ENCODE measurements at regions not wholly inside any gene's neighbourhood (a gene's known extent, or its start where the extent isn't known, plus 50 kb on each side); places are given as distances from the start of the nearest gene placed in this dataset.

GRCh38 chr13:87498681-87499080, 172.5 kb upstream of the SLITRK5 start:
- TF ChIP-seq TEAD4 (IDR thresholded peaks at IDR 0.05), result no peak
- TF ChIP-seq REST (IDR thresholded peaks at IDR 0.05; ENCODE audit: low read depth), result peak; percentile 94

DNA sequence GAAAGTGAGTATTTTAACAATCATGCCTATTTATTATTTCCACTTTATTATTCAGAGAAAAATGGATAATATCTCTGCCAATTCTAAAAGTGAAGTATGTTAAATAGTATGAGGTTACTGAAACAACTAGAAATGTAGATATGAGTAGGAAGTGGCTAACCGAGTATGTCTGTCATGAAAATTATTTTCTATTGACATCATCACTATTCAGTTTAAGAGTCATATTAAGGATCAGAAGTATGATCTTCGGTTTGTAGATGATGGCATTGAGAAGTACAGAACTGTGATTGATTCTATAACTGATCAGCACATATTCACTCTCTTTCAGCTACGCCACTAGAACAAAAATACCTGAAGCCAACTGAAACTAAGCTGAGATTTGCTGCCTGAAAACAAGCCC, 146.4 kb upstream of the SLITRK5 start:
- TF ChIP-seq FOXM1 (IDR thresholded peaks at IDR 0.05; ENCODE audit: borderline replicate concordance, low read depth) (no peak), TCF12 (IDR thresholded peaks at IDR 0.05; ENCODE audit: low read depth) (no peak), TEAD4 (IDR thresholded peaks at IDR 0.05) (no peak), USF1 (IDR thresholded peaks at IDR 0.05) (no peak), NFIC (IDR thresholded peaks at IDR 0.05) (no peak), EGR1 (IDR thresholded peaks at IDR 0.05) (no peak), EP300 (IDR thresholded peaks at IDR 0.05; ENCODE audit: borderline replicate concordance) (no peak), CEBPB (IDR thresholded peaks at IDR 0.05) (no peak), RAD21 (IDR thresholded peaks at IDR 0.05; ENCODE audit: low read depth) (no peak), REST (IDR thresholded peaks at IDR 0.05; ENCODE audit: low read depth) (no peak), YY1 (IDR thresholded peaks at IDR 0.05; ENCODE audit: low read depth) (no peak), CREB1 (IDR thresholded peaks at IDR 0.05; ENCODE audit: low read depth) (no peak), ZBTB7A (IDR thresholded peaks at IDR 0.05; ENCODE audit: low read depth) (no peak), TAF1 (IDR thresholded peaks at IDR 0.05; ENCODE audit: low read depth) (no peak)
- TF ChIP-seq, protein P1, sequence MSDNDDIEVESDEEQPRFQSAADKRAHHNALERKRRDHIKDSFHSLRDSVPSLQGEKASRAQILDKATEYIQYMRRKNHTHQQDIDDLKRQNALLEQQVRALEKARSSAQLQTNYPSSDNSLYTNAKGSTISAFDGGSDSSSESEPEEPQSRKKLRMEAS (IDR thresholded peaks at IDR 0.05), result no peak

- TF ChIP-seq EP300 (IDR thresholded peaks at IDR 0.05; ENCODE audit: borderline replicate concordance) (no peak), USF1 (IDR thresholded peaks at IDR 0.05) (no peak), REST (IDR thresholded peaks at IDR 0.05; ENCODE audit: low read depth) (no peak), RAD21 (IDR thresholded peaks at IDR 0.05; ENCODE audit: low read depth) (no peak), CREB1 (IDR thresholded peaks at IDR 0.05; ENCODE audit: low read depth) (no peak), TEAD4 (IDR thresholded peaks at IDR 0.05) (no peak), TAF1 (IDR thresholded peaks at IDR 0.05; ENCODE audit: low read depth) (no peak), EGR1 (IDR thresholded peaks at IDR 0.05) (no peak), FOXM1 (IDR thresholded peaks at IDR 0.05; ENCODE audit: borderline replicate concordance, low read depth) (no peak), ZBTB7A (IDR thresholded peaks at IDR 0.05; ENCODE audit: low read depth) (no peak), CEBPB (IDR thresholded peaks at IDR 0.05) (no peak), YY1 (IDR thresholded peaks at IDR 0.05; ENCODE audit: low read depth) (no peak)
Measured at GRCh38 chr13:87533776-87534175, 137.4 kb upstream of the SLITRK5 start.

- TF ChIP-seq EP300 (IDR thresholded peaks at IDR 0.05; ENCODE audit: borderline replicate concordance), result no peak
- TF ChIP-seq USF1 (IDR thresholded peaks at IDR 0.05), result no peak
- no peak for TF ChIP-seq TAF1 (IDR thresholded peaks at IDR 0.05; ENCODE audit: low read depth)
- no peak for TF ChIP-seq NFIC (IDR thresholded peaks at IDR 0.05)
- no peak for TF ChIP-seq CEBPB (IDR thresholded peaks at IDR 0.05)
- TF ChIP-seq ZBTB7A (IDR thresholded peaks at IDR 0.05; ENCODE audit: low read depth), result no peak
- no peak for TF ChIP-seq YY1 (IDR thresholded peaks at IDR 0.05; ENCODE audit: low read depth)
- no peak for TF ChIP-seq TEAD4 (IDR thresholded peaks at IDR 0.05)
- no peak for TF ChIP-seq REST (IDR thresholded peaks at IDR 0.05; ENCODE audit: low read depth)
- no peak for TF ChIP-seq FOXM1 (IDR thresholded peaks at IDR 0.05; ENCODE audit: borderline replicate concordance, low read depth)
- TF ChIP-seq EGR1 (IDR thresholded peaks at IDR 0.05), result no peak
- no peak for TF ChIP-seq RAD21 (IDR thresholded peaks at IDR 0.05; ENCODE audit: low read depth)
- TF ChIP-seq TCF12 (IDR thresholded peaks at IDR 0.05; ENCODE audit: low read depth), result no peak
- TF ChIP-seq CREB1 (IDR thresholded peaks at IDR 0.05; ENCODE audit: low read depth), result no peak
- TF ChIP-seq, protein P1 (IDR thresholded peaks at IDR 0.05), result no peak
Measured at GRCh38 chr13:87535911-87536310, 135.3 kb upstream of the SLITRK5 start.

All from Ishikawa (cell line).